H1 (cell line): ENCODE measurements at regions not wholly inside any gene's neighbourhood (a gene's known extent, or its start where the extent isn't known, plus 50 kb on each side); places are given as distances from the start of the nearest gene placed in this dataset.

Experiments
- CREB1 ChIP-seq: IDR thresholded peaks from 2 replicates; pipeline ENCODE4 v1.6.1; 2012; ENCODE audit warnings: inconsistent platforms
- EZH2 ChIP-seq: fragments of 200-600 bp; sonication (generic); IDR thresholded peaks from 2 replicates; pipeline ENCODE4 v1.7.1; 2012; ENCODE audit warnings: low read depth, mild to moderate bottlenecking, moderate library complexity, low read length, inconsistent platforms; ENCODE audit not compliant: severe bottlenecking
- POLR2A ChIP-seq, 2 experiments: IDR thresholded peaks; 1 replicate in 1 of 2; 2 replicates in 1 of 2; pipeline ENCODE4 v1.6.1; 2011; ENCODE audit warnings: low read depth in 2 of 2, low read length in 2 of 2, mild to moderate bottlenecking in 2 of 2; ENCODE audit errors: control extremely low read depth in 1 of 2
- POLR2AphosphoS5 ChIP-seq: IDR thresholded peaks from 2 replicates; pipeline ENCODE4 v1.6.1; 2011; ENCODE audit warnings: low read depth, low read length
- SRF ChIP-seq: IDR thresholded peaks from 2 replicates; pipeline ENCODE4 v1.6.1; 2011; ENCODE audit warnings: mild to moderate bottlenecking, low read depth, low read length, moderate library complexity
- YY1 ChIP-seq: IDR thresholded peaks from 2 replicates; pipeline ENCODE4 v1.6.1; 2011; ENCODE audit warnings: low read depth, mild to moderate bottlenecking, low read length
- TF ChIP-seq, protein P1 (sequence below), 3 experiments: IDR thresholded peaks; 1 replicate in 2 of 3; 2 replicates in 1 of 3; pipeline versions ENCODE4 v1.5.1 to v1.6.1; 2011; ENCODE audit warnings: low read length in 3 of 3, mild to moderate bottlenecking in 3 of 3, inconsistent platforms in 2 of 3, low read depth in 1 of 3, moderate library complexity in 1 of 3; ENCODE audit not compliant: insufficient read depth in 1 of 3; ENCODE audit errors: control extremely low read depth in 1 of 3

DNA sequence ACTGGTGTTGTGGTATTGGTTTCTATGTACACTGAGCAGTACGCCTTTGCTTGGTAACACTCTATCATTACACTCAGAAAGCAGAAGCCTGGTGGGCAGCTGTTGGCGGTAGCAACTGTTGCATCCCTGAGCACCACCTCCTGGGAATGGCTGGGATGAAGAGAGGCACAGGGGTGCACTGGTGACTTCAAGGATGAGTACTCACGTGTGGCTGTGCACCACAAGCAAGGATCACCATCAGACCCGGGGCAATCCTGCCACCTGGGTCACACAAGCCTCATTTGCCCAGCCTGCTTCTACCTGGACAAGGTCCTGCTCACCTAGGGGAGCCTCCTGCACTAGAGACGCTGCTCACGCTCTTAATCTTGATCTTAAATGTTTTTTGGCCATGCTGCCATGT is 336.4 kb downstream of the SI start:
- no peak for TF ChIP-seq POLR2AphosphoS5
- TF ChIP-seq SRF, result no peak
- no peak for TF ChIP-seq YY1
- TF ChIP-seq POLR2A (IDR thresholded peaks at IDR 0.05; ENCODE audit: control extremely low read depth in 1 of 2, low read depth in 2 of 2, low read length in 2 of 2), result no peak
- no peak for TF ChIP-seq EZH2
- TF ChIP-seq, protein P1, sequence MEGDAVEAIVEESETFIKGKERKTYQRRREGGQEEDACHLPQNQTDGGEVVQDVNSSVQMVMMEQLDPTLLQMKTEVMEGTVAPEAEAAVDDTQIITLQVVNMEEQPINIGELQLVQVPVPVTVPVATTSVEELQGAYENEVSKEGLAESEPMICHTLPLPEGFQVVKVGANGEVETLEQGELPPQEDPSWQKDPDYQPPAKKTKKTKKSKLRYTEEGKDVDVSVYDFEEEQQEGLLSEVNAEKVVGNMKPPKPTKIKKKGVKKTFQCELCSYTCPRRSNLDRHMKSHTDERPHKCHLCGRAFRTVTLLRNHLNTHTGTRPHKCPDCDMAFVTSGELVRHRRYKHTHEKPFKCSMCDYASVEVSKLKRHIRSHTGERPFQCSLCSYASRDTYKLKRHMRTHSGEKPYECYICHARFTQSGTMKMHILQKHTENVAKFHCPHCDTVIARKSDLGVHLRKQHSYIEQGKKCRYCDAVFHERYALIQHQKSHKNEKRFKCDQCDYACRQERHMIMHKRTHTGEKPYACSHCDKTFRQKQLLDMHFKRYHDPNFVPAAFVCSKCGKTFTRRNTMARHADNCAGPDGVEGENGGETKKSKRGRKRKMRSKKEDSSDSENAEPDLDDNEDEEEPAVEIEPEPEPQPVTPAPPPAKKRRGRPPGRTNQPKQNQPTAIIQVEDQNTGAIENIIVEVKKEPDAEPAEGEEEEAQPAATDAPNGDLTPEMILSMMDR (IDR thresholded peaks at IDR 0.05; ENCODE audit: control extremely low read depth in 1 of 3, insufficient read depth in 1 of 3, low read depth in 1 of 3, low read length in 3 of 3), result no peak
- no peak for TF ChIP-seq CREB1
